Panc1 (cell line): ENCODE measurements at regions not wholly inside any gene's neighbourhood (a gene's known extent, or its start where the extent isn't known, plus 50 kb on each side); places are given as distances from the start of the nearest gene placed in this dataset.

Experiments
- ATAC-seq: fragments of 200-7000 bp; cut with Tn5 transposase; 2 replicates; pipeline ENCODE4 v1.9.1; 2020; ENCODE audit warnings: mild to moderate bottlenecking, moderate library complexity
- BruUV-seq: library from RNA; stranded (reverse); fragments of 400-500 nt; replicated peaks from 2 replicates; lab custom pipeline; 2021; lab: Mats Ljungman, UMichigan
- CTCF ChIA-PET: fragments of 300-600 bp; sonication (Branson Sonifier 250); formaldehyde crosslinking; loops from one replicate; lab custom pipeline; 2022; ENCODE audit warnings: antibody characterized with exemption; lab: Charles Lee
- POLR2A ChIA-PET: fragments of 300-600 bp; sonication (Branson Sonifier 250); formaldehyde crosslinking; loops from one replicate; lab custom pipeline; 2022; ENCODE audit warnings: antibody characterized with exemption; lab: Charles Lee
- DNase-seq: peaks from one replicate; pipeline ENCODE4 v3.0.0-alpha.2; 2010; ENCODE audit warnings: low read depth, low spot score
- H3K27ac ChIP-seq: 2 replicates; pipeline ENCODE4 v1.5.1; 2011; ENCODE audit warnings: mild to moderate bottlenecking, low read length, inconsistent platforms
- H3K27me3 ChIP-seq: fragments of 200-500 bp; sonication (Bioruptor generic); 2 replicates; pipeline ENCODE4 v1.6.0; 2014; ENCODE audit warnings: low read length, inconsistent platforms; ENCODE audit not compliant: control insufficient read depth, insufficient read depth
- H3K36me3 ChIP-seq: fragments of 200-500 bp; sonication (Bioruptor generic); 2 replicates; pipeline ENCODE4 v1.5.1; 2014; ENCODE audit warnings: inconsistent platforms, mild to moderate bottlenecking, low read length, moderate library complexity; ENCODE audit not compliant: control insufficient read depth, insufficient read depth
- H3K4me1 ChIP-seq: 2 replicates; pipeline ENCODE4 v1.5.1; 2011; ENCODE audit warnings: inconsistent platforms, mild to moderate bottlenecking, low read length, moderate library complexity; ENCODE audit not compliant: control insufficient read depth, insufficient read depth
- H3K4me3 ChIP-seq, 2 experiments: 2 replicates each; pipeline ENCODE4 v1.5.1; 2011 to 2012; ENCODE audit warnings: low read depth in 2 of 2, low read length in 2 of 2, mild to moderate bottlenecking in 2 of 2, inconsistent platforms in 1 of 2, moderate library complexity in 1 of 2
- H3K9me3 ChIP-seq: fragments of 200-500 bp; sonication (Bioruptor generic); 2 replicates; pipeline ENCODE4 v1.5.1; 2014; ENCODE audit warnings: low read depth, mild to moderate bottlenecking, inconsistent platforms, low read length, moderate library complexity; ENCODE audit not compliant: control insufficient read depth, insufficient read depth
- POLR2AphosphoS5 ChIP-seq: IDR thresholded peaks from 2 replicates; pipeline ENCODE4 v1.6.1; 2012; ENCODE audit warnings: mild to moderate bottlenecking, low read depth, low read length, moderate library complexity
- SIN3A ChIP-seq: IDR thresholded peaks from 2 replicates; pipeline ENCODE4 v1.6.1; 2012; ENCODE audit warnings: low read depth, mild to moderate bottlenecking, low read length, moderate library complexity, borderline replicate concordance; ENCODE audit not compliant: insufficient read depth
- TCF7L2 ChIP-seq: IDR thresholded peaks from 2 replicates; pipeline ENCODE4 v1.6.1; 2011; ENCODE audit warnings: mild to moderate bottlenecking, low read depth, low read length, inconsistent platforms
- in situ Hi-C: cut with HindIII; loops from 2 replicates; pipeline ENCODE4 v1.10.0; 2016; ENCODE audit warnings: low sequenced_read_pairs, low pct_unique_long_range_greater_than_20kb
- intact Hi-C: fragments of 100-400 bp; cut with micrococcal nuclease; formaldehyde crosslinking; loops from one replicate; pipeline ENCODE4 v1.10.0; 2022; ENCODE audit not compliant: unreplicated experiment
- TF ChIP-seq, protein P1 (sequence below): fragments of 450-650 bp; IDR thresholded peaks from 2 replicates; pipeline ENCODE4 v1.5.1; 2017; ENCODE audit warnings: mild to moderate bottlenecking
- TF ChIP-seq, protein P2 (sequence below), 2 experiments: IDR thresholded peaks; 2 replicates each; pipeline ENCODE4 v1.6.1; 2011 to 2012; ENCODE audit warnings: low read depth in 2 of 2, control low read depth in 1 of 2, low read length in 1 of 2, mild to moderate bottlenecking in 1 of 2, moderate library complexity in 1 of 2; ENCODE audit not compliant: insufficient read depth in 1 of 2

DNA sequence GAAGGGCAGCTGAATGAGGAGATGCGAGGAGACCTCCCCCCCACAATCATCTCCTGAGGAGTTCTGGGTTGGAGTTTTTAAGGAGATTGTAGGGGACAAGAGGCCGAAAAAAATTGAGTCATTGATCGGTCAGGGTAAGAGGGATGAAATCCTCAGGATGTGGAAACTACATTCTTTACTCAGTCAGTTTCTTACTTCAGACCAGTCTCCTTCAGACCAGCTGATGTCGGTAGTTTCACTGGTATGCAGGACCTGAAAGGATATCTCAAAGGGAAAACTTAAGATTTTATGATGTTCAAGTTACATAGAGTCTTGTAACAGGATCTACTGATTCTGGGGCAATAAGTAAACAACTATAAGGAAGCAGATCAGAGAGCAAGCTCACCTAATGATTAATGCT is 51.7 kb upstream of the RFXAP start:
- in situ Hi-C loops, result no loop called here
- Histone ChIP-seq H3K27me3 (no peaks in the 10 kb centered on the region), H3K27ac (no peak overlapping the region), H3K9me3 (no peaks in the 10 kb centered on the region), H3K4me3 (no peak overlapping the region), H3K4me1 (no peaks in the 10 kb centered on the region), H3K36me3 (no peaks in the 10 kb centered on the region)
- ChIA-PET CTCF (no interaction called here), POLR2A (no interaction called here)
- intact Hi-C loops, result no loop called here
- ATAC-seq (no peak), DNase-seq (no peak)
- TF ChIP-seq TCF7L2, result no peak
- no peak for TF ChIP-seq SIN3A
- TF ChIP-seq POLR2AphosphoS5, result no peak
- TF ChIP-seq, protein P1, sequence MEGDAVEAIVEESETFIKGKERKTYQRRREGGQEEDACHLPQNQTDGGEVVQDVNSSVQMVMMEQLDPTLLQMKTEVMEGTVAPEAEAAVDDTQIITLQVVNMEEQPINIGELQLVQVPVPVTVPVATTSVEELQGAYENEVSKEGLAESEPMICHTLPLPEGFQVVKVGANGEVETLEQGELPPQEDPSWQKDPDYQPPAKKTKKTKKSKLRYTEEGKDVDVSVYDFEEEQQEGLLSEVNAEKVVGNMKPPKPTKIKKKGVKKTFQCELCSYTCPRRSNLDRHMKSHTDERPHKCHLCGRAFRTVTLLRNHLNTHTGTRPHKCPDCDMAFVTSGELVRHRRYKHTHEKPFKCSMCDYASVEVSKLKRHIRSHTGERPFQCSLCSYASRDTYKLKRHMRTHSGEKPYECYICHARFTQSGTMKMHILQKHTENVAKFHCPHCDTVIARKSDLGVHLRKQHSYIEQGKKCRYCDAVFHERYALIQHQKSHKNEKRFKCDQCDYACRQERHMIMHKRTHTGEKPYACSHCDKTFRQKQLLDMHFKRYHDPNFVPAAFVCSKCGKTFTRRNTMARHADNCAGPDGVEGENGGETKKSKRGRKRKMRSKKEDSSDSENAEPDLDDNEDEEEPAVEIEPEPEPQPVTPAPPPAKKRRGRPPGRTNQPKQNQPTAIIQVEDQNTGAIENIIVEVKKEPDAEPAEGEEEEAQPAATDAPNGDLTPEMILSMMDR, result no peak
- TF ChIP-seq, protein P2, sequence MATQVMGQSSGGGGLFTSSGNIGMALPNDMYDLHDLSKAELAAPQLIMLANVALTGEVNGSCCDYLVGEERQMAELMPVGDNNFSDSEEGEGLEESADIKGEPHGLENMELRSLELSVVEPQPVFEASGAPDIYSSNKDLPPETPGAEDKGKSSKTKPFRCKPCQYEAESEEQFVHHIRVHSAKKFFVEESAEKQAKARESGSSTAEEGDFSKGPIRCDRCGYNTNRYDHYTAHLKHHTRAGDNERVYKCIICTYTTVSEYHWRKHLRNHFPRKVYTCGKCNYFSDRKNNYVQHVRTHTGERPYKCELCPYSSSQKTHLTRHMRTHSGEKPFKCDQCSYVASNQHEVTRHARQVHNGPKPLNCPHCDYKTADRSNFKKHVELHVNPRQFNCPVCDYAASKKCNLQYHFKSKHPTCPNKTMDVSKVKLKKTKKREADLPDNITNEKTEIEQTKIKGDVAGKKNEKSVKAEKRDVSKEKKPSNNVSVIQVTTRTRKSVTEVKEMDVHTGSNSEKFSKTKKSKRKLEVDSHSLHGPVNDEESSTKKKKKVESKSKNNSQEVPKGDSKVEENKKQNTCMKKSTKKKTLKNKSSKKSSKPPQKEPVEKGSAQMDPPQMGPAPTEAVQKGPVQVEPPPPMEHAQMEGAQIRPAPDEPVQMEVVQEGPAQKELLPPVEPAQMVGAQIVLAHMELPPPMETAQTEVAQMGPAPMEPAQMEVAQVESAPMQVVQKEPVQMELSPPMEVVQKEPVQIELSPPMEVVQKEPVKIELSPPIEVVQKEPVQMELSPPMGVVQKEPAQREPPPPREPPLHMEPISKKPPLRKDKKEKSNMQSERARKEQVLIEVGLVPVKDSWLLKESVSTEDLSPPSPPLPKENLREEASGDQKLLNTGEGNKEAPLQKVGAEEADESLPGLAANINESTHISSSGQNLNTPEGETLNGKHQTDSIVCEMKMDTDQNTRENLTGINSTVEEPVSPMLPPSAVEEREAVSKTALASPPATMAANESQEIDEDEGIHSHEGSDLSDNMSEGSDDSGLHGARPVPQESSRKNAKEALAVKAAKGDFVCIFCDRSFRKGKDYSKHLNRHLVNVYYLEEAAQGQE (IDR thresholded peaks at IDR 0.05; ENCODE audit: insufficient read depth in 1 of 2, low read depth in 2 of 2, low read length in 1 of 2), result no peak
- no TSS peak for BruUV-seq

GRCh38 chr13:36769126-36769525 is 49.9 kb upstream of the RFXAP start:
- ATAC-seq, result no peak
- in situ Hi-C loops, result no loop called here
- BruUV-seq, result no TSS peak

More at GRCh38 chr13:36769126-36769525, 49.9 kb upstream of the RFXAP start:
- H3K4me1 ChIP-seq, result no peaks in the 10 kb centered on the region
- no peak overlapping the region for H3K4me3 ChIP-seq
- no peaks in the 10 kb centered on the region for H3K9me3 ChIP-seq
- no peak overlapping the region for H3K27ac ChIP-seq
- no peaks in the 10 kb centered on the region for H3K27me3 ChIP-seq
- TF ChIP-seq TCF7L2, result no peak
- no peak for TF ChIP-seq POLR2AphosphoS5
- TF ChIP-seq, protein P2 (IDR thresholded peaks at IDR 0.05; ENCODE audit: insufficient read depth in 1 of 2, low read depth in 2 of 2, low read length in 1 of 2), result no peak
- TF ChIP-seq SIN3A, result no peak
- TF ChIP-seq, protein P1, result no peak
- ChIA-PET POLR2A (no interaction called here), CTCF (no interaction called here)
- DNase-seq, result no peak
- H3K36me3 ChIP-seq, result no peaks in the 10 kb centered on the region
- intact Hi-C loops, result no loop called here
